ENCODE measurements at regions not wholly inside any gene's neighbourhood (a gene's known extent, or its start where the extent isn't known, plus 50 kb on each side); places are given as distances from the start of the nearest gene placed in this dataset.

DNA sequence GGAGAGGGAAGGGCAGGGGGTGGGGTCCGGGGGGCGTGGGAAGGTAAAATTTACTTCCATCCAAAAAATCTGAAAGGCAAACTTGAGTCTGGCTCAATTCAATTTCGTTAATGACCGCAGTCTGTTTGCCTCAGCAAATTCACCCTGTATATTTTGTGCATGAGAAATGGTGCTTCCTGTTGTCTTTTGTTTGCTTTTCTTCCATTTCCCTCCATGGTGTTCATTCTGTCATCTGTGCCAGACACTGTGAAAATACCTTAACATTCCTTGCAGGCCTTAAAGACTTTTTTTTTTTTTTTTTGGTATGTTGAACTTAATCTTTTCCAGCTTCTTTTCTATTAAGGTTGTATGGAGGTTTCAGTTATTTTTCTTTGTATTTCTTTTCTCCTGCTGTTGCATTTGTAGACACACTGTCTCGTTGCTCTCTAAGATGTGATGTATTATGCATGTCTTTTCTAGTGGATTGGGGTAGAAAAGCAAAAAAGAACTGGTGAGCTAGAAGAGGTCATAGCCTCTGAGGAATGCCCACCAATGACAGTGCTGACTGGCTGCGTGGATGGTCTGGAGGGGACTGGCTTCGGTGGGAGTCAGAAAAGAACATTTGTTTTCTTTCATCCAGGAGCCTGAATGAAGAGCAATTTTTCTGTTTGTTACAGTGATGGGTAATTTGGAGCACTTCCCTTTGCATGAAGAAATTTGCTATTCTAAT is 585.0 kb upstream of the MAP3K7 start:
- Histone ChIP-seq H3K4me1 (no peaks in the 10 kb centered on the region), H3K27ac (no peak overlapping the region), H3K27me3 (no peaks in the 10 kb centered on the region), H3K9me3 (replicated peaks) (no peaks in the 10 kb centered on the region), H3K36me3 (no peaks in the 10 kb centered on the region), H3K4me3 (no peak overlapping the region)
- DNase-seq = no peak

DNA sequence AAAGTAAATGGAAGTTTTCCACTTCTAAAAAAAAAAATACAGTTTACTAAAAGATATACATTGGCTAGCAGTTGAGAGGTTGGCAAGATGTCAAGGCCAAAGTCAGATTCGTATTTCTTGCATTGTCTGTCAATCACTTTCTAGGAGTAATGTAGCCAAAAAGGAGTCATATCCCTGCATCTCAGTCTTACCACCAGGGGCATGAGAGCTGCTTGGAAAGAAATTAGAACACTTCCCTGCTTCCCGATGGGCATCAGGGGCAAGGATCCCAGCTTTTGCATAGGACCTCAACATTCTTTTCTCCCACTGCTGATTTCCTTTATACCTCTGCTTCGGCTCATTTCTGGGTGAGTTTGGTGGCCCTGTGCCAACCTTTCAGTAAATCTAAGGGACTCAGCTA is 581.0 kb upstream of the MAP3K7 start:
- no peaks in the 10 kb centered on the region for H3K27me3 ChIP-seq
- H3K27ac ChIP-seq = no peak overlapping the region
- H3K4me1 ChIP-seq = no peaks in the 10 kb centered on the region; the same call in 1 of the 2 replicates
- no peak for DNase-seq
- H3K4me3 ChIP-seq = no peak overlapping the region
- no peaks in the 10 kb centered on the region for H3K9me3 ChIP-seq (replicated peaks)
- H3K36me3 ChIP-seq = no peaks in the 10 kb centered on the region

GRCh38 chr6:91166271-91167046 is 579.6 kb upstream of the MAP3K7 start:
- DNase-seq = no peak
- Histone ChIP-seq H3K4me1 (no peaks in the 10 kb centered on the region; the same call in 1 of the 2 replicates), H3K9me3 (replicated peaks) (no peaks in the 10 kb centered on the region), H3K27me3 (no peaks in the 10 kb centered on the region), H3K27ac (no peak overlapping the region), H3K4me3 (no peak overlapping the region), H3K36me3 (no peaks in the 10 kb centered on the region)

GRCh38 chr6:91164105-91164504 is 577.2 kb upstream of the MAP3K7 start:
- no peaks in the 10 kb centered on the region for H3K36me3 ChIP-seq
- H3K9me3 ChIP-seq (replicated peaks) = no peaks in the 10 kb centered on the region
- H3K4me1 ChIP-seq = no peaks in the 10 kb centered on the region; the same call in 1 of the 2 replicates
- no peaks in the 10 kb centered on the region for H3K27me3 ChIP-seq
- H3K27ac ChIP-seq = no peak overlapping the region
- no peak for DNase-seq
- no peak overlapping the region for H3K4me3 ChIP-seq

- DNase-seq = no peak
- Histone ChIP-seq H3K27me3 (no peaks in the 10 kb centered on the region), H3K9me3 (replicated peaks) (no peaks in the 10 kb centered on the region), H3K36me3 (no peaks in the 10 kb centered on the region), H3K4me3 (no peak overlapping the region), H3K4me1 (no peaks in the 10 kb centered on the region; the same call in 1 of the 2 replicates), H3K27ac (no peak overlapping the region)
Observed at GRCh38 chr6:91161246-91161645, 574.4 kb upstream of the MAP3K7 start.

GRCh38 chr6:91155129-91155785 is 568.4 kb upstream of the MAP3K7 start:
- peaks cover 4% of the 10 kb centered on the region for H3K4me1 ChIP-seq
- no peak overlapping the region for H3K27ac ChIP-seq
- H3K9me3 ChIP-seq (replicated peaks) = no peaks in the 10 kb centered on the region

GRCh38 chr6:91152824-91153223 is 566.0 kb upstream of the MAP3K7 start:
- no peak for DNase-seq
- Histone ChIP-seq H3K36me3 (no peaks in the 10 kb centered on the region), H3K4me3 (no peak overlapping the region), H3K27me3 (no peaks in the 10 kb centered on the region), H3K27ac (no peak overlapping the region), H3K4me1 (peaks cover 4% of the 10 kb centered on the region), H3K9me3 (replicated peaks) (no peaks in the 10 kb centered on the region)

More at GRCh38 chr6:91155129-91155785, 568.4 kb upstream of the MAP3K7 start:
- Histone ChIP-seq H3K4me3 (no peak overlapping the region), H3K36me3 (no peaks in the 10 kb centered on the region), H3K27me3 (no peaks in the 10 kb centered on the region)
- DNase-seq = no peak

- H3K9me3 ChIP-seq (replicated peaks) = no peaks in the 10 kb centered on the region
- H3K27ac ChIP-seq = no peak overlapping the region
- no peak overlapping the region for H3K4me3 ChIP-seq
- no peak for DNase-seq
- H3K36me3 ChIP-seq = no peaks in the 10 kb centered on the region
- peaks cover 4% of the 10 kb centered on the region for H3K4me1 ChIP-seq
- H3K27me3 ChIP-seq = no peaks in the 10 kb centered on the region
Observed at GRCh38 chr6:91149956-91150705, 563.3 kb upstream of the MAP3K7 start.

- Histone ChIP-seq H3K36me3 (no peaks in the 10 kb centered on the region), H3K27me3 (no peaks in the 10 kb centered on the region), H3K9me3 (replicated peaks) (no peaks in the 10 kb centered on the region), H3K4me1 (no peaks in the 10 kb centered on the region), H3K4me3 (no peak overlapping the region), H3K27ac (no peak overlapping the region)
- DNase-seq = no peak
Observed at GRCh38 chr6:91149246-91149955, 562.5 kb upstream of the MAP3K7 start.

- DNase-seq = no peak
- H3K36me3 ChIP-seq = no peaks in the 10 kb centered on the region
- no peak overlapping the region for H3K4me3 ChIP-seq
- no peaks in the 10 kb centered on the region for H3K27me3 ChIP-seq
- H3K27ac ChIP-seq = no peak overlapping the region
- H3K4me1 ChIP-seq = peaks cover 26% of the 10 kb centered on the region
- no peaks in the 10 kb centered on the region; the same call in 1 of the 2 replicates for H3K9me3 ChIP-seq (replicated peaks)
Observed at GRCh38 chr6:91144126-91144525, 557.3 kb upstream of the MAP3K7 start.

- Histone ChIP-seq H3K9me3 (replicated peaks) (no peaks in the 10 kb centered on the region; the same call in 1 of the 2 replicates), H3K27ac (peak overlapping the region; percentile 7; the same call in 1 of the 2 replicates), H3K36me3 (no peaks in the 10 kb centered on the region), H3K4me1 (peaks cover 26% of the 10 kb centered on the region), H3K4me3 (no peak overlapping the region), H3K27me3 (no peaks in the 10 kb centered on the region)
- DNase-seq = peak; percentile 84 to 87
Observed at GRCh38 chr6:91142154-91142553, 555.3 kb upstream of the MAP3K7 start.

GRCh38 chr6:91141346-91141745 is 554.5 kb upstream of the MAP3K7 start:
- H3K27me3 ChIP-seq = no peaks in the 10 kb centered on the region
- H3K4me1 ChIP-seq = peaks cover 26% of the 10 kb centered on the region
- H3K27ac ChIP-seq = peak overlapping the region; percentile 7; the same call in 1 of the 2 replicates
- DNase-seq = peak in 1 of 2 experiments; percentile 27
- H3K36me3 ChIP-seq = no peaks in the 10 kb centered on the region
- no peak overlapping the region for H3K4me3 ChIP-seq
- no peaks in the 10 kb centered on the region; the same call in 1 of the 2 replicates for H3K9me3 ChIP-seq (replicated peaks)

GRCh38 chr6:91140449-91140848 is 553.6 kb upstream of the MAP3K7 start:
- no peak overlapping the region for H3K4me3 ChIP-seq
- no peaks in the 10 kb centered on the region for H3K36me3 ChIP-seq
- no peaks in the 10 kb centered on the region for H3K27me3 ChIP-seq
- no peaks in the 10 kb centered on the region; the same call in 1 of the 2 replicates for H3K9me3 ChIP-seq (replicated peaks)
- DNase-seq = peak in 1 of 2 experiments; percentile 16
- H3K27ac ChIP-seq = no peak overlapping the region
- H3K4me1 ChIP-seq = peaks cover 26% of the 10 kb centered on the region

DNA sequence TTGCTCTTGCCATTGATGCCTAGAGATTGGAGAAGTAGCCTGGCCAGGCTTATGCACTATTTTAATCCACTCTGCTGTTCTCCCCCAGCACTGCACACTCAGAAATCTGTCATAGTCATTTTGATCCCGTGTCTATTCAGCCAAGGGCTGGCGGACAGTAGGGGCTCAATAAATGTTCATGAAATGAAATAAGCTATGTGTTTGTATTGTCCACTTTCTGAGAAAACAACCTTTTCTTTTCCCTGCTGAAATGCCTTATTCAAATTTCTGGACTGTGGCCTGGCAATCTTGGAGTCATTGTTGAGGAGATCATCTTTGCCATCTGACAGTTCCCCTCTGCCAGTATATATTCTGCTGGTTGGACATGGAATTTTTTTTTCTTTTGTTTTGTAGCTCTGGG is 550.4 kb upstream of the MAP3K7 start:
- Histone ChIP-seq H3K27ac (no peak overlapping the region), H3K4me3 (no peak overlapping the region), H3K4me1 (peaks cover 20% of the 10 kb centered on the region), H3K9me3 (replicated peaks) (no peaks in the 10 kb centered on the region), H3K36me3 (no peaks in the 10 kb centered on the region), H3K27me3 (no peaks in the 10 kb centered on the region)
- no peak for DNase-seq
